A673 (cell line): ENCODE measurements at regions not wholly inside any gene's neighbourhood (a gene's known extent, or its start where the extent isn't known, plus 50 kb on each side); places are given as distances from the start of the nearest gene placed in this dataset.

Source experiments
- EZH2 ChIP-seq: fragments of 200-600 bp; sonication (generic); IDR thresholded peaks from 2 replicates; pipeline ENCODE4 v1.6.1; 2017; ENCODE audit warnings: borderline replicate concordance, low read depth, mild to moderate bottlenecking, mixed read lengths, antibody characterized with exemption, low read length; ENCODE audit not compliant: poor library complexity, severe bottlenecking
- TF ChIP-seq, protein P1 (sequence below): fragments of 300-800, 200-600 bp; sonication (generic); conservative IDR thresholded peaks from 2 replicates; pipeline ENCODE4 v1.5.1; 2017; ENCODE audit warnings: low read depth, mild to moderate bottlenecking, antibody characterized with exemption, low read length, moderate library complexity, mixed read lengths

DNA sequence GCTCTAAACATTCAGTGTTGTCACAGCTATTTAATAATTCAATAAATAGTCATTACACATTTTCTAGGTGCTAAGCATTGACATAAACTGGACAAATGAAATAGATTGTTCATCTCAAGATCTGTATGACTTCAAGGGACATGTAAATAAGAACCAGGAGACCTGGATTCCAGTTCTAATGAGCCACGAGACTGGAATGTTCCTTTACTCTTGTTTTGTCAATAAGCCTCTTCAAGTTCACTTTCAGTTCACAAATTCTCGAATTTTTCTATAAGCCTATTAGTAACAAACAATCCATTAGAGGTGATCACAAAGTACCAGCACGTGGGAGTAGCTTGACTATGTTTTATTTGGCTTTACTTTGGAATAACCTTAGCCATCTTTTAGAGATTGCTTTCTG lies 514.0 kb upstream of the SMIM31 start:
- TF ChIP-seq, protein P1, sequence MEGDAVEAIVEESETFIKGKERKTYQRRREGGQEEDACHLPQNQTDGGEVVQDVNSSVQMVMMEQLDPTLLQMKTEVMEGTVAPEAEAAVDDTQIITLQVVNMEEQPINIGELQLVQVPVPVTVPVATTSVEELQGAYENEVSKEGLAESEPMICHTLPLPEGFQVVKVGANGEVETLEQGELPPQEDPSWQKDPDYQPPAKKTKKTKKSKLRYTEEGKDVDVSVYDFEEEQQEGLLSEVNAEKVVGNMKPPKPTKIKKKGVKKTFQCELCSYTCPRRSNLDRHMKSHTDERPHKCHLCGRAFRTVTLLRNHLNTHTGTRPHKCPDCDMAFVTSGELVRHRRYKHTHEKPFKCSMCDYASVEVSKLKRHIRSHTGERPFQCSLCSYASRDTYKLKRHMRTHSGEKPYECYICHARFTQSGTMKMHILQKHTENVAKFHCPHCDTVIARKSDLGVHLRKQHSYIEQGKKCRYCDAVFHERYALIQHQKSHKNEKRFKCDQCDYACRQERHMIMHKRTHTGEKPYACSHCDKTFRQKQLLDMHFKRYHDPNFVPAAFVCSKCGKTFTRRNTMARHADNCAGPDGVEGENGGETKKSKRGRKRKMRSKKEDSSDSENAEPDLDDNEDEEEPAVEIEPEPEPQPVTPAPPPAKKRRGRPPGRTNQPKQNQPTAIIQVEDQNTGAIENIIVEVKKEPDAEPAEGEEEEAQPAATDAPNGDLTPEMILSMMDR = no peak
- no peak for TF ChIP-seq EZH2
